Effector memory CD4-positive, alpha-beta T cell (primary cell): ENCODE measurements at regions not wholly inside any gene's neighbourhood (a gene's known extent, or its start where the extent isn't known, plus 50 kb on each side); places are given as distances from the start of the nearest gene placed in this dataset.
"Not testable (repeated sequence)": the region's sequence is repeated elsewhere in the genome, so short reads cannot be mapped to it uniquely, and the experiment has no call there.

Experiments used
- DNase-seq, 3 donors: peaks; one replicate each; pipeline ENCODE4 v3.0.0-alpha.2; 2020
- H3K27ac ChIP-seq: 2 replicates; pipeline ENCODE4 v1.7.0; 2013; ENCODE audit warnings: mild to moderate bottlenecking, low read length, moderate library complexity; ENCODE audit not compliant: insufficient read depth, poor library complexity, severe bottlenecking
- H3K27me3 ChIP-seq: replicated peaks from 2 replicates; pipeline ENCODE4 v1.7.0; 2013; ENCODE audit warnings: mild to moderate bottlenecking, low read length; ENCODE audit not compliant: insufficient read depth, control insufficient read depth, poor library complexity, severe bottlenecking
- H3K36me3 ChIP-seq: 2 replicates; pipeline ENCODE4 v1.7.0; 2013; ENCODE audit warnings: mild to moderate bottlenecking, low read length, moderate library complexity; ENCODE audit not compliant: control insufficient read depth, insufficient read depth
- H3K4me1 ChIP-seq: 2 replicates; pipeline ENCODE4 v1.7.0; 2013; ENCODE audit warnings: low read length, mild to moderate bottlenecking; ENCODE audit not compliant: control insufficient read depth, insufficient read depth, poor library complexity, severe bottlenecking
- H3K4me3 ChIP-seq: 2 replicates; pipeline ENCODE4 v1.7.0; 2013; ENCODE audit warnings: low read length, low read depth, mild to moderate bottlenecking; ENCODE audit not compliant: insufficient read depth, poor library complexity, severe bottlenecking
- H3K9me3 ChIP-seq: 2 replicates; pipeline ENCODE4 v1.7.0; 2013; ENCODE audit warnings: mild to moderate bottlenecking, low read length, moderate library complexity; ENCODE audit not compliant: control insufficient read depth

- H3K36me3 ChIP-seq, H3K9me3 ChIP-seq, H3K4me3 ChIP-seq, H3K27me3 ChIP-seq, H3K4me1 ChIP-seq, DNase-seq, H3K27ac ChIP-seq: not testable (repeated sequence)
Measured at GRCh38 chr4:128641566-128641965, 167.9 kb upstream of the JADE1 start.

- Histone ChIP-seq H3K9me3 (no peaks in the 10 kb centered on the region), H3K27ac (no peak overlapping the region), H3K4me3 (no peak overlapping the region), H3K4me1 (no peaks in the 10 kb centered on the region), H3K36me3 (no peaks in the 10 kb centered on the region), H3K27me3 (no peaks in the 10 kb centered on the region)
- DNase-seq: no peak
Measured at GRCh38 chr4:128639541-128640270, 169.8 kb upstream of the JADE1 start.

GRCh38 chr4:128636906-128637305 lies 172.6 kb upstream of the JADE1 start:
- H3K36me3 ChIP-seq: no peaks in the 10 kb centered on the region
- no peak overlapping the region for H3K4me3 ChIP-seq
- no peaks in the 10 kb centered on the region for H3K4me1 ChIP-seq
- DNase-seq: no peak
- H3K9me3 ChIP-seq: no peaks in the 10 kb centered on the region
- no peak overlapping the region for H3K27ac ChIP-seq
- H3K27me3 ChIP-seq: no peaks in the 10 kb centered on the region

GRCh38 chr4:128635955-128636560 lies 173.4 kb upstream of the JADE1 start:
- DNase-seq: no peak
- Histone ChIP-seq H3K27me3 (no peaks in the 10 kb centered on the region), H3K27ac (no peak overlapping the region), H3K4me3 (no peak overlapping the region), H3K9me3 (no peaks in the 10 kb centered on the region), H3K36me3 (no peaks in the 10 kb centered on the region), H3K4me1 (no peaks in the 10 kb centered on the region)

GRCh38 chr4:128635141-128635954 lies 174.2 kb upstream of the JADE1 start:
- Histone ChIP-seq H3K27ac (no peak overlapping the region), H3K4me1 (no peaks in the 10 kb centered on the region), H3K36me3 (no peaks in the 10 kb centered on the region), H3K9me3 (no peaks in the 10 kb centered on the region), H3K27me3 (no peaks in the 10 kb centered on the region), H3K4me3 (no peak overlapping the region)
- DNase-seq: no peak

- Histone ChIP-seq H3K9me3 (no peaks in the 10 kb centered on the region), H3K4me1 (no peaks in the 10 kb centered on the region), H3K36me3 (no peaks in the 10 kb centered on the region), H3K27ac (no peak overlapping the region), H3K4me3 (no peak overlapping the region), H3K27me3 (no peaks in the 10 kb centered on the region)
- no peak for DNase-seq
Measured at GRCh38 chr4:128633067-128633466, 176.4 kb upstream of the JADE1 start.

- no peaks in the 10 kb centered on the region for H3K36me3 ChIP-seq
- no peaks in the 10 kb centered on the region for H3K9me3 ChIP-seq
- no peak for DNase-seq
- H3K4me3 ChIP-seq: no peak overlapping the region
- H3K27ac ChIP-seq: no peak overlapping the region
- no peaks in the 10 kb centered on the region for H3K27me3 ChIP-seq
- no peaks in the 10 kb centered on the region for H3K4me1 ChIP-seq
Measured at GRCh38 chr4:128630871-128631270, 178.6 kb upstream of the JADE1 start.

- Histone ChIP-seq H3K4me3 (no peak overlapping the region), H3K27ac (no peak overlapping the region), H3K4me1 (no peaks in the 10 kb centered on the region), H3K36me3 (no peaks in the 10 kb centered on the region), H3K27me3 (no peaks in the 10 kb centered on the region), H3K9me3 (no peaks in the 10 kb centered on the region)
- DNase-seq: no peak
Measured at GRCh38 chr4:128623508-128624215, 185.8 kb upstream of the JADE1 start.

GRCh38 chr4:128620279-128620965 lies 189.1 kb upstream of the JADE1 start:
- not testable (repeated sequence) for H3K4me1 ChIP-seq, H3K27me3 ChIP-seq, H3K36me3 ChIP-seq, DNase-seq, H3K9me3 ChIP-seq, H3K4me3 ChIP-seq, H3K27ac ChIP-seq
